Neural cell (in vitro differentiated cells): ENCODE measurements at regions not wholly inside any gene's neighbourhood (a gene's known extent, or its start where the extent isn't known, plus 50 kb on each side); places are given as distances from the start of the nearest gene placed in this dataset.

Source experiments
- H2AFZ ChIP-seq: fragments of 200-600, 300-800 bp; sonication (generic), shearing (Covaris generic); 2 replicates; pipeline ENCODE4 v1.6.0; 2014; ENCODE audit warnings: low read depth, mild to moderate bottlenecking, antibody characterized with exemption, low read length, moderate library complexity
- H3F3A ChIP-seq: fragments of 200-600 bp; shearing (Covaris generic); 2 replicates; pipeline ENCODE4 v1.6.1; 2016; ENCODE audit warnings: mild to moderate bottlenecking, moderate library complexity, mixed read lengths, antibody characterized with exemption, low read length; ENCODE audit not compliant: insufficient read depth, poor library complexity, severe bottlenecking
- H3K27ac ChIP-seq: fragments of 200-600, 300-800 bp; sonication (generic), shearing (Covaris generic); 2 replicates; pipeline ENCODE4 v1.5.1; 2014; ENCODE audit warnings: mild to moderate bottlenecking, low read length, moderate library complexity
- H3K27me3 ChIP-seq: fragments of 300-800, 200-600 bp; sonication (generic), shearing (Covaris generic); 2 replicates; pipeline ENCODE4 v1.6.0; 2014; ENCODE audit warnings: mild to moderate bottlenecking, low read depth, low read length, moderate library complexity; ENCODE audit not compliant: insufficient read depth
- H3K36me3 ChIP-seq: fragments of 300-800, 200-600 bp; sonication (generic), shearing (Covaris generic); 2 replicates; pipeline ENCODE4 v1.5.1; 2014; ENCODE audit warnings: mild to moderate bottlenecking, antibody characterized with exemption, low read length, moderate library complexity; ENCODE audit not compliant: insufficient read depth
- H3K4me2 ChIP-seq: fragments of 300-800, 200-600 bp; sonication (generic), shearing (Covaris generic); 2 replicates; pipeline ENCODE4 v1.6.0; 2014; ENCODE audit warnings: mild to moderate bottlenecking, low read length
- H3K4me3 ChIP-seq: fragments of 300-800, 200-600 bp; sonication (generic), shearing (Covaris generic); 2 replicates; pipeline ENCODE4 v1.5.1; 2014; ENCODE audit warnings: mild to moderate bottlenecking, low read length, moderate library complexity
- H3K79me2 ChIP-seq: fragments of 200-600 bp; shearing (Covaris generic); replicated peaks from 2 replicates; pipeline ENCODE4 v1.6.0; 2014; ENCODE audit warnings: mild to moderate bottlenecking, low read length, moderate library complexity; ENCODE audit not compliant: insufficient read depth
- H3K9ac ChIP-seq: fragments of 300-800, 200-600 bp; sonication (generic), shearing (Covaris generic); 2 replicates; pipeline ENCODE4 v1.6.1; 2016; ENCODE audit warnings: mild to moderate bottlenecking, low read length, mixed read lengths
- H3K9me2 ChIP-seq: fragments of 200-600 bp; shearing (Covaris generic); 2 replicates; pipeline ENCODE4 v1.6.1; 2016; ENCODE audit warnings: mild to moderate bottlenecking, low read length, mixed read lengths; ENCODE audit not compliant: insufficient read depth
- H3K9me3 ChIP-seq: fragments of 200-600, 300-800 bp; sonication (generic), shearing (Covaris generic); 2 replicates; pipeline ENCODE4 v1.6.1; 2016; ENCODE audit warnings: mild to moderate bottlenecking, mixed run types, low read length, moderate library complexity, mixed read lengths
- H4K20me1 ChIP-seq: fragments of 200-600 bp; shearing (Covaris generic); 2 replicates; pipeline ENCODE4 v1.6.1; 2016; ENCODE audit warnings: mild to moderate bottlenecking, mixed run types; ENCODE audit not compliant: insufficient read depth
- EP300 ChIP-seq: fragments of 450-650 bp; conservative IDR thresholded peaks from 2 replicates; pipeline ENCODE4 v1.6.1; 2014; ENCODE audit warnings: antibody characterized with exemption, mild to moderate bottlenecking, moderate library complexity; ENCODE audit not compliant: poor library complexity, severe bottlenecking
- EZH2 ChIP-seq: fragments of 200-600, 300-800 bp; shearing (Covaris generic), sonication (generic); IDR thresholded peaks from 2 replicates; pipeline ENCODE4 v1.6.1; 2014; ENCODE audit warnings: antibody characterized with exemption, low read length, borderline replicate concordance, mild to moderate bottlenecking; ENCODE audit not compliant: insufficient read depth, poor library complexity, severe bottlenecking
- MXI1 ChIP-seq: fragments of 450-650 bp; conservative IDR thresholded peaks from 2 replicates; pipeline ENCODE4 v1.6.1; 2014; ENCODE audit warnings: antibody characterized with exemption, mild to moderate bottlenecking; ENCODE audit not compliant: poor library complexity, severe bottlenecking
- POLR2AphosphoS5 ChIP-seq: IDR thresholded peaks from 2 replicates; pipeline ENCODE4 v1.6.1; 2012
- RAD21 ChIP-seq: fragments of 450-650 bp; conservative IDR thresholded peaks from 2 replicates; pipeline ENCODE4 v1.6.1; 2014; ENCODE audit warnings: antibody characterized with exemption, mild to moderate bottlenecking, moderate library complexity
- SMC3 ChIP-seq: fragments of 450-650 bp; conservative IDR thresholded peaks from 2 replicates; pipeline ENCODE4 v1.6.1; 2014; ENCODE audit warnings: antibody characterized with exemption, mild to moderate bottlenecking, moderate library complexity; ENCODE audit not compliant: poor library complexity
- TAF1 ChIP-seq: IDR thresholded peaks from 2 replicates; pipeline ENCODE4 v1.6.1; 2012; ENCODE audit warnings: low read depth
- TF ChIP-seq, protein P1 (sequence below): IDR thresholded peaks from 2 replicates; pipeline ENCODE4 v1.6.1; 2012; ENCODE audit warnings: borderline replicate concordance
- TF ChIP-seq, protein P2 (sequence below): fragments of 450-650 bp; IDR thresholded peaks from 2 replicates; pipeline ENCODE4 v1.5.1; 2014; ENCODE audit warnings: antibody characterized with exemption, mild to moderate bottlenecking, moderate library complexity; ENCODE audit not compliant: poor library complexity, severe bottlenecking

DNA sequence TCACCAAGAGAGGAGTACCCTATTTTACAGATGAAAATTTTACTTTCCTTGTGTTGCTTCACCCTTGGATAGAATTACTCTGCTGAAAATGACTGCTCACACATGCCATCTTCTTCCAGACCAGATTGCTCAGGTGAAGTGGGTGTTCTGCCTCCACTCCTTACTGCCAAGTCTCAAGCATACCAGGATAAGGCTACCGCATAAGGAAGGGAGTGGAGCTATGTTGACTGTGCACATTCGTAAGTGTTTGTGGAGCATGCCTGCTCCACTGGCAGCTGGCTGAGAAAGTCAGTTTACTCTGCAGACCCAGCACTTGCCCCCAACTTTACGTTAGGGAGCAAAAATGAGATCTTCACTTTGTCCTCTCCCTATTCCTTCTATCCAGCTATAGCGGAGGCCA is 405.0 kb upstream of the DDX18 start:
- Histone ChIP-seq H3K4me2 (no peak overlapping the region), H3K4me3 (no peak overlapping the region), H3K27ac (no peak overlapping the region), H3K9me2 (no peaks in the 10 kb centered on the region), H3K27me3 (no peaks in the 10 kb centered on the region), H2AFZ (no peak overlapping the region), H3K9ac (no peak overlapping the region), H4K20me1 (no peaks in the 10 kb centered on the region), H3F3A (no peaks in the 10 kb centered on the region), H3K36me3 (no peaks in the 10 kb centered on the region), H3K79me2 (no peaks in the 10 kb centered on the region), H3K9me3 (no peaks in the 10 kb centered on the region)
- TF ChIP-seq EZH2 (no peak), EP300 (no peak), SMC3 (no peak), POLR2AphosphoS5 (no peak), MXI1 (no peak)

DNA sequence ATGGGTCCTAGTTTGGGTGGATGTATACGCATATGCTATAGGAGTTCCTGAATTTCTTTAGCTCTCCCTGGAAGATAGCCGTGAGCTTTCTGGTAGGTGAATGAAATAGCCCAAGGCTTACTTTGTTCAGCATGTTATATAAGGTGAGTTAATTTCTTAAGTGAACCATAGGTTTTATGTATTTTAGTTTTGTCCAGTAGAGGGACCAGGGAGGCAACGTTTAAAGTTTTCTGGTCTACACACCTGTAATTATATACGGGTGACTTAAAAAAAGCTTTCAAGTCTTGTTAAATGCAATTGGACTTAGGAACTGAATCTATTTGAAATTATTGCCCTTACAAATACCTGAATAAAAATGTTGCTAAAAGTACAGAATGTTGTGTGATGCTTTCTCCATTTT is 402.5 kb upstream of the DDX18 start:
- H3K4me3 ChIP-seq, result no peak overlapping the region
- H3K4me2 ChIP-seq, result no peak overlapping the region
- no peak overlapping the region for H2AFZ ChIP-seq

More for the DNA sequence above, 402.5 kb upstream of the DDX18 start:
- no peaks in the 10 kb centered on the region for H3K9me2 ChIP-seq
- H3K27ac ChIP-seq, result no peak overlapping the region
- no peak overlapping the region for H3K9ac ChIP-seq
- TF ChIP-seq TAF1 (no peak), EZH2 (no peak), SMC3 (no peak), MXI1 (no peak), RAD21 (no peak), EP300 (no peak)
- TF ChIP-seq, protein P1, sequence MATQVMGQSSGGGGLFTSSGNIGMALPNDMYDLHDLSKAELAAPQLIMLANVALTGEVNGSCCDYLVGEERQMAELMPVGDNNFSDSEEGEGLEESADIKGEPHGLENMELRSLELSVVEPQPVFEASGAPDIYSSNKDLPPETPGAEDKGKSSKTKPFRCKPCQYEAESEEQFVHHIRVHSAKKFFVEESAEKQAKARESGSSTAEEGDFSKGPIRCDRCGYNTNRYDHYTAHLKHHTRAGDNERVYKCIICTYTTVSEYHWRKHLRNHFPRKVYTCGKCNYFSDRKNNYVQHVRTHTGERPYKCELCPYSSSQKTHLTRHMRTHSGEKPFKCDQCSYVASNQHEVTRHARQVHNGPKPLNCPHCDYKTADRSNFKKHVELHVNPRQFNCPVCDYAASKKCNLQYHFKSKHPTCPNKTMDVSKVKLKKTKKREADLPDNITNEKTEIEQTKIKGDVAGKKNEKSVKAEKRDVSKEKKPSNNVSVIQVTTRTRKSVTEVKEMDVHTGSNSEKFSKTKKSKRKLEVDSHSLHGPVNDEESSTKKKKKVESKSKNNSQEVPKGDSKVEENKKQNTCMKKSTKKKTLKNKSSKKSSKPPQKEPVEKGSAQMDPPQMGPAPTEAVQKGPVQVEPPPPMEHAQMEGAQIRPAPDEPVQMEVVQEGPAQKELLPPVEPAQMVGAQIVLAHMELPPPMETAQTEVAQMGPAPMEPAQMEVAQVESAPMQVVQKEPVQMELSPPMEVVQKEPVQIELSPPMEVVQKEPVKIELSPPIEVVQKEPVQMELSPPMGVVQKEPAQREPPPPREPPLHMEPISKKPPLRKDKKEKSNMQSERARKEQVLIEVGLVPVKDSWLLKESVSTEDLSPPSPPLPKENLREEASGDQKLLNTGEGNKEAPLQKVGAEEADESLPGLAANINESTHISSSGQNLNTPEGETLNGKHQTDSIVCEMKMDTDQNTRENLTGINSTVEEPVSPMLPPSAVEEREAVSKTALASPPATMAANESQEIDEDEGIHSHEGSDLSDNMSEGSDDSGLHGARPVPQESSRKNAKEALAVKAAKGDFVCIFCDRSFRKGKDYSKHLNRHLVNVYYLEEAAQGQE, result no peak
- TF ChIP-seq, protein P2, sequence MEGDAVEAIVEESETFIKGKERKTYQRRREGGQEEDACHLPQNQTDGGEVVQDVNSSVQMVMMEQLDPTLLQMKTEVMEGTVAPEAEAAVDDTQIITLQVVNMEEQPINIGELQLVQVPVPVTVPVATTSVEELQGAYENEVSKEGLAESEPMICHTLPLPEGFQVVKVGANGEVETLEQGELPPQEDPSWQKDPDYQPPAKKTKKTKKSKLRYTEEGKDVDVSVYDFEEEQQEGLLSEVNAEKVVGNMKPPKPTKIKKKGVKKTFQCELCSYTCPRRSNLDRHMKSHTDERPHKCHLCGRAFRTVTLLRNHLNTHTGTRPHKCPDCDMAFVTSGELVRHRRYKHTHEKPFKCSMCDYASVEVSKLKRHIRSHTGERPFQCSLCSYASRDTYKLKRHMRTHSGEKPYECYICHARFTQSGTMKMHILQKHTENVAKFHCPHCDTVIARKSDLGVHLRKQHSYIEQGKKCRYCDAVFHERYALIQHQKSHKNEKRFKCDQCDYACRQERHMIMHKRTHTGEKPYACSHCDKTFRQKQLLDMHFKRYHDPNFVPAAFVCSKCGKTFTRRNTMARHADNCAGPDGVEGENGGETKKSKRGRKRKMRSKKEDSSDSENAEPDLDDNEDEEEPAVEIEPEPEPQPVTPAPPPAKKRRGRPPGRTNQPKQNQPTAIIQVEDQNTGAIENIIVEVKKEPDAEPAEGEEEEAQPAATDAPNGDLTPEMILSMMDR, result no peak
- no peaks in the 10 kb centered on the region for H3K9me3 ChIP-seq
- no peaks in the 10 kb centered on the region for H3K79me2 ChIP-seq
- H4K20me1 ChIP-seq, result no peaks in the 10 kb centered on the region
- H3K27me3 ChIP-seq, result no peaks in the 10 kb centered on the region
- no peaks in the 10 kb centered on the region for H3K36me3 ChIP-seq
- no peaks in the 10 kb centered on the region for H3F3A ChIP-seq
